ENCODE measurements at regions not wholly inside any gene's neighbourhood (a gene's known extent, or its start where the extent isn't known, plus 50 kb on each side); places are given as distances from the start of the nearest gene placed in this dataset.

GRCh38 chr9:7456377-7456776, 343.2 kb downstream of the DMAC1 start:
- TF ChIP-seq CTCF (IDR thresholded peaks at IDR 0.05; ENCODE audit: insufficient read depth, low read length): no peak
- no peak for TF ChIP-seq REST (IDR thresholded peaks at IDR 0.05; ENCODE audit: insufficient replicate concordance, low read depth)
- no peak for TF ChIP-seq POLR2AphosphoS5 (IDR thresholded peaks at IDR 0.05; ENCODE audit: low read depth)

All from HL-60 (cell line).